GM21717 (cell line): ENCODE measurements at regions not wholly inside any gene's neighbourhood (a gene's known extent, or its start where the extent isn't known, plus 50 kb on each side); places are given as distances from the start of the nearest gene placed in this dataset.

ENCODE experiments used
- ATAC-seq: cut with Tn5 transposase; IDR thresholded peaks from one replicate; pipeline ENCODE4 v1.9.1; 2021; ENCODE audit warnings: mild to moderate bottlenecking, moderate library complexity; ENCODE audit not compliant: unreplicated experiment

DNA sequence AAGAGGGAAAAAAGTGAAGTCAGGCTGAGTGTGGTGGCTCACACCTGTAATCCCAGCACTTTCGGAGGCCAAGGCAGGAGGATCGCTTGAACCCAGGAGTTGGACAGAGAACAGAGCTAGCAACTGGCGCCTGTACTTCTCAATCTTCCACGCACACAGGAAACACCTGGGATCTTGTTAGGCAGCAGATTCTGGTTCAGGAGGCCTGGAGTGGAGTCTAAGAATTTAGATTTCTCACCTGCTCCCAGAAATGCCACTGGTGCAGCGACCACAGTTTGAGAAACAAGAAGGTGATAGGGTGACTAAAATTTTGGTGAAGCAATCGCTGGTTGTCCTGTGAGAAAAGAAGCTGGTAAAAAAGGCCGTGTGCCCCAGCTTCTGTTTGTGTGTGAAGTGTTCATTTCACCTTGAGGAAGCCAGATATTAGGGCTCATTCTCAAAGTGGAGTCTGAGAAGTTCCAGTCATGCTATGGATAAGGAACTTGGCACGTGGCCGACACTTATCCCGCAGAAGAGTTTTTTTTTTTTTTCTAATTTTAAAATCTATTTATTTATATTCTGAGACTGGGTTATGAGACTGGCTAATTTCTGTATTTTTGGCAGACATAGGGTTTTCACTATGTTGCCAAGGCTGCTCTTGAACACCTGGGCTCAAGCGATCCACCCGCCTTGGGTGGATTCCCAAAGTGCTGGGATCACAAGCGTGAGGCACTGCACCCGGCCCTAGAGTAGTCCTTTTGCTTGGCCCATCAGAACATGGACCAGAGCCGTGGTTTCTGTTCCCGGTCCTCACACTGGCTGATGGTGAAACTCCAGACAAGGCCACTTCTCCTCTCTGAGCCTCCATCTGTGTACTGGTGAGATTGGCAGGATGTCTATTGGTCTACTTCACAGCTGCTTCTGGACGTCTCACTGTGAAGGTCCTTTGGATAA lies 324.6 kb upstream of the PROK2 start:
- no peak for ATAC-seq

DNA sequence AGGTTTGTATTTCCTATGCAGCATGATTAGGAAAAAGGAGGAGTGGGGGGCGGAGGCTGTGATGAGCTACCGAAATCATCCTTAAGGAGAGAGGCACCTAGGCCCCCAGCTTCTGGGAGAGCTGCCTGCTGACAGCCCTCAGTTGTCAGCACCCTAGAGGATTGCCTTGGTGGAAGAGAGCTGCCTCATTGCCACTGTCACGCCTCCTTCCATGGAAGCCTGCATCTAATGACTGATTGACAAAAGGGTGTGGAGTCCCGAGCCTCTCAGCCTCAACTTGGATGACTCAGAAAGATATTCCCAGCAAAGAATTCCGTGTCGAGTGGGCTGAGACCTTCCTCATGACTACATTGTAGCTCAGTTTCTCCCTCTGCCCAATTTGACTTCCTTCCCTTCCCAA lies 320.4 kb upstream of the PROK2 start:
- no peak for ATAC-seq

DNA sequence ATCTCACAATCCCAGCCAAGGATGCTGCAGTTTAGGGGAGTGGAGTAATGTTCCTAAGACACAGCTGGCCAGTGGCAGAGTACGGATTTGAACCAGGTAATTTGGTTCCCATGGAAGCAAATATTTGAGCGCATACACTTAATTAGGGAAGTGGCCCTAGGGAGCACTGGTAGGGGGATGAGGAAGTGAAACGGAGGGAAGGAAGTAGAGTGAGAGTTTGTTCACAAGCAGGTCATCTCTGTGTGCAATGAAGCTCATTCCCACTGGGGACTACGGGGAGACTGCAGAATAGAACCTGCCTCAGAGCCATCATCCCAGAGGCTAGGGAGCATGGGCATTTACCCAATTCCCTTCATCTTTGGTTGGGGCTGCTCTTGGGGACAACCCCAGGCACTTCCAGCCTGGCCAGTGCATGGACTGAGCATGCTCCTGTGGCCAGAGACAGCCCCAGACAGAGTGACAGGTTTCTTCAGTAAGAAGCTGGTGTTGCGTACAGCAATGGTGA lies 317.2 kb upstream of the PROK2 start:
- peak; percentile 47 for ATAC-seq

DNA sequence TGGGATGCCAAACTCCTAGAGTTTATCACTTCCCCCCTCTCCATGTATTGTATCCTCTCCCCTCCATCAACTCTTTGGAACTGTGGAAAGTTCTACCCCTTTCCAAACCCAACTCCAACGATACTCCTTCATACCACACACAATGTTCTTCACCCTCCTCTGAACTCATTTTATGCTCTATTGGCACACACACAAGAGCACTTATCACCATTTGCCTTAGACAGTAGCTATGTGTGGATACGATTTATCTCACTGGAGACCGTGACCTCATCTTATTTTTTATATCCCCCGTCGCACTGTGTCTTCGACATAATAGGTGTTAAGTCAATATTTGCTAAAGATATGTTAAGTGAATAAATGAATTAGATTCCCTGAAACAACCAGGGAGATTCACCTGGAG lies 316.5 kb upstream of the PROK2 start:
- ATAC-seq: no peak

DNA sequence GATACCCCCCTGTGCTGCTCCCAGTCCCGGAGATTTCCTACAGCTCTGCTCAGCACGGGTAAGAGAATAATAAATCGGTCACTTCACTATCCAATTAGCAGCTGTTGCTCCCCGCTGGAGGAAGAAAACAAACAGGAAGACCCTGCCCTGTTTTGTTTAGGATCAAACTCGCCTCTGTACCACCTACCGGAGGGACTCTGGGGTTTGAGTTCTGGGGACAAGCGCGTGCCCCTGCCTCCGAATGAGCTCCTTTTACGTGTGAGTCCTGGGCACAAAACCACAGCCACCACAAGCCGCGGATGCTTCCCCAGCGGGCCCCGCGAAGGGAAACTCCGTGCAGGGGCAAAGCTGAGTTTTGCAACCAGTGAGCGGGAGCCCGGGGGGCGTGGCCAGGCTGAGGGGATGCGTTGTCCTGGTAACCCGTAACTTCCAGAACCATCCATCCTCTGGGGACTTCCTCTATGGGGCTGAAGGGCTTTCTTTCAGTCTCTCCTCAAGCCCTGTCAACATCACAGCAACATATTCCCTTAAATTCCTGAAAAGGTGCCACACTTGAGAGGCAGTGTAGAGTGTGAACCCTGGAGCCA lies 315.7 kb upstream of the PROK2 start:
- peak; percentile 61 for ATAC-seq

DNA sequence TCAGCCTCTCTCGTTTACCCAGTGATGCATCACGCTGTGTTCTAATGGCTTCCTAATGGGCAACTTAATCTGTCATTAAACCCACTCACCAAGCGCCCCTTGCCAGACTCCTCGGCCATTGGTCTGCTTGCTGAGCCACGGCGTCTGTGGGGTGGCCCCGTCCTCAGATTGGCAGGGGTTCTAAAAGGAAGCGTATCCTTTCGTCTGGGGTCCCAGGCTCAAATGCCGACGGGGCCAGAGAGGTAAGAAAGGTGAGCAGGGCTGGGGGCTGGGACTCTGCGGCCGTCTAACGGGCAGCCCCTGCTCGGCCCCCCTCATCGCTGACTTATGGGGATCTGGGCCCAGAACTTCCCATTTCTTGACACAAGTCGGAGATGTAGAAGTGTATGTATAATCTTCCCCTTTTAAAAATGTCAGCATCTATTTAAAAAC lies 315.1 kb upstream of the PROK2 start:
- ATAC-seq: no peak

DNA sequence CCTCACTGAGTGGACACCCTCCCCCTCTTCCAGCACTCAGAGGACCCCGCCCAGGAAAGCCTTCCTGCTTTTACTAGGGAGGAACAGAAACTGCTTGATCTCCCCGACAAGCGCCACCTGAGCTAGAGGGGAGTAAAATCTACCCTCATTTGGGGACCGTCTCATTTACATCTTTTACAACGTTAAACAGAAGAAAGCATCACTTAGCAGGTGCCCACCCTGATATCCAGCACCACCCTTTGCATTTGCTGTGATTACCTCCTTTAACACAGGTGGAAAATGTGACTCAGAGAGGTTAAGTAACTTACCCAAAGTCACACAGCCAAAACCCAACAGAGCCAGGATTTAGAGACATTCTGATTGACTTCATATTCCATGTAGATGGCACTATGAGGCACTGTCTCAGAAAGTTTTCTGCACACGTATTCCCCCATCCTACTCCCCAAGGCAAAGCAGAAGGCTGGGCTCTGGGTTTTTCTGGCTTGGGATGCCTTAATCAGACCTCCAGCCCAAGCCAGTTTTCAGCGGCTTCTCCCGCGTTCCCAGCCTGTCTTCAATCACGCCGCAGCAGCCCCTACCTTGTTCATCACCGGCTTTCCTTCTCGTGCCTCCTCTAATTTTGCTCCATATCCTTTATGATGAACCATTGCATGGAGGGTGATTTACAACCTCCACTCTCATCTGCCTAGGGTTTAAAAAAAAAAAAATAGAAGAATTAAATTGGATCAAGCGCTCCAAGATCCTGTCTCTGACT lies 314.6 kb upstream of the PROK2 start:
- no peak for ATAC-seq

DNA sequence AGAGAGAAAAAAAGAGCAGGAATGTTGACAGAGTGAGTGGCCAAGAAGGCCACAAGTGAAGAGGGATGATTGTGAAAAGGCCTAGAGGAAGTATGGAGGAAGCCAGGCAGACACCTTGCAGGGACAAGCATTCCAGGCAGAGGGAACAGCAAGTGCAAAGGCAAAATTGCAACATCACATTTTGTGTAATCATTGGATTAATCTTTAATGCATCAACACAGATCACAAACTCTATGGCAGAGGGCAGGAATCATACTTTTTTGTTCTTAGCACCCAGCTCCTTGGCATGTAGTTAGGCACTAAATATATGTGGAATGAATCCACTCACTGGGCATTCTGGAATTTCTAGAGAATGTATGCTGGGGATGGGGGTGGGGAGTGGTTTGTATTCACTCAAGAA lies 312.1 kb upstream of the PROK2 start:
- no peak for ATAC-seq

DNA sequence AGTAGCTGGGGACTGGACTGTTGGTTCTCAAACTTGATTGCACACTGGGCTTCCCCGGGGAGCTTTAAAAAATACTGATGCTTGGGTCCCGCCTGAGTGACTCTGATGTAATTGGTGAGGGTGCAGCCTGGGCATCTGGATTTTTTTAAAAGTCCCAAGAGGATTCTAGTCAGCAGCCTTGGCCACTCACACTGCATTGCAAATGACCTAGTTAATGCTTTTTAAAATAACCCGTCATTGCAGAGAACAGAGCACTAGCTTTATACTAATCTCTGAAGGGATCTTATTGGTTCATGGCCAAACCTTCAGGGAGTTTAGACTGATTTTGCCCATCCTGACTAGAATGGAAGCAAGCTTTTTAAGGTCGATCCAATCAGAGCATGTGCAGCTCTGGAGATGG lies 310.6 kb upstream of the PROK2 start:
- ATAC-seq: no peak

DNA sequence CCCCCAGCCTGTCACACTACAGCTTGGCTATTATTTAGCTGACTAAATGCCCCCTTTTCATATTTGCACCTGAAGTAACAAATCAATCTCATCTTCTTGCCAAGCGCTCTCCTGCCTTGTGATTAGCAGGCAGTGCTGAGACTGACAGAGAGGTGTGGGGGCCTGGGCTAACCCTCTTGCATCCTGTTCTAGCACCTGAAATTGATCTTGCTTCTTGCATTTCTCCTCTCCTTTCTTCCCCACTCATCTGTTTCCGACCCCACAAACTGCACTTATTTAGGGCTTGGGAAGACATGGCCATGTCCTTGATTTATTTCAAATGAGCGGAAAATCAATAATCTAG lies 309.0 kb upstream of the PROK2 start:
- ATAC-seq: no peak

DNA sequence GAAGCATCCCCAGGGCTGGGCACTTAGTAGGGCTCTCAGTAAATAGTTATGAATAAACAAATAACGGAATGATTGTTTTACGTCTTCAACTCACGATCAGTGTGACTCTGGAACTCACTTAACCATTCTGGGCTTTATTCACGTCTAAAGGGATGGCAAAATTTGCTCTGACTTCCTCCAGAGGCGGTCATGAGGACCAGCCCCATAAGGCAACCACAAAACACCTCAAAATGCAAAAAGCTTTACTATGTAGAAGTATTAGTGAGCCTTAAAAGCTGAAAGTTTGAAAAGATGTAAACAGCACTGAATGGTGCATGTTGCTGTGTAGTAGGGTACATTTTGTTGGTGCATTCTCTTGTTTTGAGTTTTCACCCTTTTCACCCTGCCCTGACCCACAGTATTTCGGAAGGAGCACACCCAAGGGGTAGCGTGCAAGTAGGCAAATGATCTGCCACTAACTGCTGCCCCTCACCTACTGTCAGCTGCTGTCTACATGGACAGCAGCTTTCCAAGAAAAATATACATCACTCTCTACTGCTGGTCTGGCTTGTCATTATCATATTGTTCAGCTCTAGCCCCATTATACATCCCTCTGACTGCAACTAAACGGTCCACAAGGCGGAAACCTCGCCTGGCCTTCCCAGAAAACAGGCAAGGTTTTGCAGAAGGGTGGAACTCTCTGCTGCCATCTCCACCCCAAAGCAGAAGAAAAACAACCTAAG lies 308.5 kb upstream of the PROK2 start:
- no peak for ATAC-seq

DNA sequence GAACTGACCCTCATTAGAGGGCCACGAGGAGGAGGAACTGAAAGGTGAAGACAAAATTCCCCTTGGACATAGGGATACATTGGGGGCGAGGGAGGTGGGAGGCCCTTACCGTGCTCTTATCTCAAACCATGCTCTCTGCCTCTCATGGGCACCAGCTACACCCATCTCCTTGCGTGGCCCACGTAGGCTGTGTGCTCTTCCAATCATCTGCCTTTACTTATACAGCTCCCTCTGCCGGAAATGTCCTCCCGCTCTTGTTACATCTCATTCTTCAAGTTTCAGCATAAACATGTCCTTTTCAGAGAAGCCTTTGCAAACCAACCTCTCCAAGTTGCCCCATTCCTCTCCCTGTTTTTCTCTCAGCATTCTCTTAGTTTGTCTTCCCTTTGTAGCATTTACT lies 307.8 kb upstream of the PROK2 start:
- ATAC-seq: no peak

DNA sequence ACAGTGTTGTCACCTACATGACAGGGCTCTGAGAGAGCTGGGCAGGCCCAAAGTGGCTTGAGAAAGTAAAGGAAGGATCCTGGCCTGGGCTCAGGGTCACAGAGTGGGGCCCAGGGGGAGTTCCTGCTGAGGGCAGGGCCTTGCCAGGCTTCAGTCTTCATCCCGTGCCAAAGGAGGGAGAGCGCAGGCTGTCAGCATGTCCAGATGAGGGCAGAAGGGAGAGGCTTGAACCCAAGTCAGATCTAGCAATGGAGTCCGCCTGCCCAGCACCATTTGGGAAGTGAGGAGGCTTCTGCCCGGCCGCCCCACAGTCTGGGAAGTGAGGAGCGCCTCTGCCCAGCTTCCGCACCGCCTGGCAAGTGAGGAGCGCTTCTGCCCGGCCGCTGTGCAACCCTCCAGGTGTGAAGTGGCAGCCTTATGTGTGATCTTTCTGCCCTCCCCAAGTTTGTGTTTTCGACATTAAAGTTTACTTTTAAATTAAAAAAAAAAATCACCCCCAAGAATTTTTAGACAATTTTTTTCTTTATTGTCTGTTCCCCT lies 303.6 kb upstream of the PROK2 start:
- no peak for ATAC-seq

DNA sequence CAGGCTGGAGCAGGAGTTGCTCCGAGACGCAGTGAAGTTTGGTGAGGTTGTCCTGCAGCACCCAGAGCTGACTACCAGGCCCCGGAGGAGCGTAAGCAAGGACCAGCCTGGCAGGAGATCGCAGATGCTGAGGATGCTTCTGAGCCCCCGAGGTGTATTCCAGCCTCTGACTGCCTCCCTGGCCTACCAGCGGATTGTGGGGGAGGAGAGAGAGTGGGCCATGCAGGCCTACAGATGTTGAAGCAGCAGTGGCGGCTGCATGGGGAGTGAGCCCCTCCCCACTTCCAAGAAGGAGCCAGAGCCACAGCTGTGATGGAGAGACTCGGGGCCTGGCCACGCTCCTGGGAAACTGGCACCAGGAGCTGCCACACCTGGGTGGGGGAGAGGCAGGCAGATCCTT lies 302.5 kb upstream of the PROK2 start:
- no peak for ATAC-seq

DNA sequence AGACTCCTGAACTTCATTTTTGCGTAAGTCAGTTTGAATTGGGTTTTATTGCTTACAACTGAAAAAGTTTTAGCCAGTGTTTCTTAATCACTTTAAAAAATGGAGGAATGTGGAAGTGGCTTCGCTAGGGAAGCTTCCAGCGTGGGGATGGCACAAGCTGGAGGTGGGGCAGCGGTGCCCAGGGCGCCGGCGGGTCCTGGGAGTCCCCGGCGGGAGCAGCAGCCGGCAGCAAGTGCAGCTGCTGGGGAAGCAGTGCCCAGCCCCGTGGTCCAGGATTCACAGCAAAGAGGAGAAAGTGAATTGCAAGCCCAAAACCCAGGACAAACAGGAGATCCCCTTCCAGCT lies 301.8 kb upstream of the PROK2 start:
- no peak for ATAC-seq

DNA sequence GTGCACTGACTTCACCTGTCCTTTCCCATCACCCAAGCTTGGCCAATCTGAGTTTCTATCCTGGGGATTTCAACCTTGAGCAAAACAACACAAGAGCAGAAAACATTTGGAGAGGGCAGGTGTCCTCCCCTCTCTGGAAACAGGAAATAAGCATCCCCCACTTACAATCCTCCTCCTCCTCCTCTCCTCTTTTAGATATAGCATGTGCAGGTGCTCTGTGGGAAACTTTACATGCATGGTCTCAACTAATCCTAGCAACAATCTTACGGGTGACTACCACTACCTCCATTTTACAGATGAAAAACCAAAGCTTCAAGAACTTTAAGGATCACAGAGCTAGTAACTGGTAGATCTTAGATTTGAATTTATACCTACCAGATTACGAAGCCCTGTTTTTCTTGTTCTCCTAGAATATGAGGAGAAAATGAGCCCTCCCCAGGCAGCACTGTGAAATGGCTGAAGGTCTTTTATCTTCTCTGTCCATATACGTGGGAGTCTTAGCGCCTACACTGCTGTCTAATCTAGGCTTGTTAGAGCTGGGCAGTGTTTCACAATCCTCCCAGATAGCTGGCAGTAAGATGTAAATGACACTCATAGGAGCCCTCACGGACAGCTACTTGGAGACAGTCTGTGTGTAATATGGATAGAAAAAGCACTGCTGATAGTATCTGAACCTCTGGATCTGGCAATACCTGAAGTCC lies 301.2 kb upstream of the PROK2 start:
- no peak for ATAC-seq

DNA sequence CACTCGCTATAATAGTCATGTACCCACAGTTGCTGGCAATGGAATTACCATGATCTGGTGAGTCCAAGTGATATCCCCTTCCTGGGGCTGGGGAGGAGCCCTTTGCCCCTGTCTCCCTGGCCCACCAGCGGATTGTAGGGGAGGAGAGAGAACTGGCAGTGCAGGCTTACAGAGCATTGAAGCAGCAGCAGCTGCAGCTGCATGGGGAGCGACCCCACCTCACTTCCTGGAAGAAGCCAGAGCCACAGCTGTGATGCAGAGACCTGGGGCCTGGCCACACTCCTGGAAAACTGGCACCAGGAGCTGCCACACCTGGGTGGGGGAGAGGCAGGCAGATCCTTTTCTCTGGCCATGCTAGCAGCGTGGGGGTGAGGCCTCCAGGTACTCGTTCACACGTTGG lies 300.1 kb upstream of the PROK2 start:
- ATAC-seq: no peak

DNA sequence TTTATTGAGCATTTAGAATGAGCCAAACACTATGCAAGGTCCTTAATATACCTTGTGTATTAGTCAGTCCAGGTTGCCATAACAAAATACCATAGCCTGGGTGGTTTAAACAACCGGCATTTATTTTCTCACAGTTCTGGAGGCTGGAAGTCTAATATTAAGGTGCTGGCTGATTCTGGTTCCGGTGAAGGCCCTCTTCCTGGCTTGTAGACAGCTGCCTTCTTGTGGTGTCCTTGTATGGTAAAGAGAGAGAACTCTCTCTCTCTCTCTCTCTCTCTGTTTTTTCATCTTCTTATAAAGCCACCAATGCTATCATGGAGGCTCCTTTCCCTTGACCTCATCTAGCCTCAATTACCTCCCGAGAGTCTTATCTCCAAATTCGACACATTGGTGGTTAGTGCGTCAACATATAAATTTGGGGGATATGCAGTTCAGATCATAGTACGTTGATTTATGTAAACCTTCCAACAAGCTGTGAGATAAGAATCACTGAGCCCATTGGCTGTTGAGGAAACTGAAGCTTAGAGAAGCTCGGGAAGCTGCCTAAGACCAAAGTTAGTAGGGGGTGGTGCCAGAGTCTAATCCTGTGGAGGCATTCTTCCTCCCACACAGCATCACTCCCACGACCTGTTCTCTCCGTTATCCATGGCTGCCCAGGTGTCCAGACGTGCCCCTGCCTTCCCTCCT lies 298.0 kb upstream of the PROK2 start:
- no peak for ATAC-seq

DNA sequence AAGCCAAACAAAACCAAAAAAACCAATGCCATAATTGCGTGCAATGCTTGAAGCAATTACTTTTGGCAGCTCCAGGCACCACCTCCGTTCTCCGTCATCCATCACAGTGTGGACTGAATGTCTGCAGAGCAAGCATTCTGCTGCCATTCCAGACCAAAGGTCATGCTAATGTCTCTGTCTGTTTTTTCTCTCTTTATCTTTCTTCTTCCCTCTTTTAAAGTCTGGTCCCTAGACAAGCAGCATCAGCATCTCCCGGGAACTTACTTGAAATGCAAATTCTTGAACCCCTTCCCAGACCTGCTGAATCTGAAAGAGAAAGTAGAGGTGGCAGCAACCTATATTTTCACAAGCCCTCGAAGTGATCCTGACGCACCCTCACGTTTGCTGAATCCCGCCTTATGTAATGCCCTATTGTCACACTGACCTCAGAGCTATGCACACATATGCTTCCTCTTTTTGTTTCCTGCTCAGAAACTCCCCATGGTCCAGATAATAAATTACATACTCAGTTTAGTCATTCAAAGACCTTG lies 297.3 kb upstream of the PROK2 start:
- peak; percentile 60 for ATAC-seq
